SK-N-SH (cell line): ENCODE measurements at regions not wholly inside any gene's neighbourhood (a gene's known extent, or its start where the extent isn't known, plus 50 kb on each side); places are given as distances from the start of the nearest gene placed in this dataset.

Experiments used
- CTCF ChIA-PET: fragments of 300-600, 350-600 bp; formaldehyde crosslinking; extraction: SDS; loops from one replicate; lab custom pipeline; 2021; lab: Yijun Ruan, JAX
- POLR2A ChIA-PET: fragments of 350-600 bp; sonication (Branson Sonifier 250); formaldehyde crosslinking; extraction: SDS; loops from one replicate; lab custom pipeline; 2020; ENCODE audit warnings: antibody characterized with exemption, inconsistent platforms; lab: Yijun Ruan, JAX
- DNase-seq: peaks from one replicate; pipeline ENCODE4 v3.0.0; 2012
- H2AFZ ChIP-seq: fragments of 200-600 bp; sonication (generic); 2 replicates; pipeline ENCODE4 v1.8.1; 2016; ENCODE audit warnings: antibody characterized with exemption, mild to moderate bottlenecking, low read depth
- H3F3A ChIP-seq: fragments of 200-600 bp; sonication (generic); replicated peaks from 2 replicates; pipeline ENCODE3; 2016; ENCODE audit warnings: antibody characterized with exemption, mild to moderate bottlenecking; ENCODE audit not compliant: insufficient read depth
- H3K27ac ChIP-seq, 2 experiments: fragments of 200-500 bp in 1 of 2; fragments of 200-600 bp in 1 of 2; sonication (Bioruptor generic) in 1 of 2; sonication (generic), shearing (Covaris generic) in 1 of 2; 2 replicates each; pipeline versions ENCODE4 v1.5.1 to v1.6.1; 2014 to 2016; ENCODE audit warnings: low read depth in 2 of 2, inconsistent platforms in 1 of 2, low read length in 1 of 2, mild to moderate bottlenecking in 1 of 2, mixed read lengths in 1 of 2
- H3K27me3 ChIP-seq: fragments of 200-600 bp; sonication (generic), shearing (Covaris generic); 2 replicates; pipeline ENCODE4 v1.6.1; 2016; ENCODE audit warnings: mixed run types; ENCODE audit not compliant: insufficient read depth
- H3K36me3 ChIP-seq, 2 experiments: fragments of 200-500 bp in 1 of 2; fragments of 200-600 bp in 1 of 2; sonication (Bioruptor generic) in 1 of 2; sonication (generic) in 1 of 2; replicated peaks in 1 of 2; 2 replicates each; pipeline versions ENCODE3 to v1.5.1; 2014 to 2016; ENCODE audit warnings: low read length in 1 of 2, mild to moderate bottlenecking in 1 of 2; ENCODE audit not compliant: insufficient read depth in 2 of 2, control insufficient read depth in 1 of 2
- H3K4me1 ChIP-seq, 2 experiments: fragments of 200-500 bp in 1 of 2; fragments of 200-600 bp in 1 of 2; sonication (Bioruptor generic) in 1 of 2; sonication (generic), shearing (Covaris generic) in 1 of 2; 2 replicates each; pipeline versions ENCODE4 v1.5.1 to v1.6.1; 2014 to 2016; ENCODE audit warnings: low read depth in 1 of 2, low read length in 1 of 2, mixed run types in 1 of 2; ENCODE audit not compliant: insufficient read depth in 2 of 2, control insufficient read depth in 1 of 2
- H3K4me2 ChIP-seq: fragments of 200-600 bp; sonication (generic), shearing (Covaris generic); 2 replicates; pipeline ENCODE4 v1.6.1; 2017; ENCODE audit warnings: mixed run types
- H3K4me3 ChIP-seq, 2 experiments: fragments of 200-500 bp in 1 of 2; fragments of 200-600 bp in 1 of 2; sonication (Bioruptor generic) in 1 of 2; sonication (generic), shearing (Covaris generic) in 1 of 2; 2 replicates each; pipeline versions ENCODE4 v1.5.1 to v1.8.1; 2014 to 2016; ENCODE audit warnings: low read depth in 2 of 2, inconsistent platforms in 1 of 2, low read length in 1 of 2, mild to moderate bottlenecking in 1 of 2, mixed read lengths in 1 of 2, moderate library complexity in 1 of 2
- H3K79me2 ChIP-seq: fragments of 200-600 bp; sonication (generic); 2 replicates; pipeline ENCODE4 v1.8.1; 2017; ENCODE audit warnings: mild to moderate bottlenecking; ENCODE audit not compliant: insufficient read depth
- H3K9ac ChIP-seq: fragments of 200-600 bp; sonication (generic); 2 replicates; pipeline ENCODE4 v1.6.1; 2017; ENCODE audit warnings: mixed run types
- H3K9me2 ChIP-seq: fragments of 200-600 bp; sonication (generic); 2 replicates; pipeline ENCODE4 v1.6.1; 2017; ENCODE audit warnings: mixed run types
- H3K9me3 ChIP-seq: fragments of 200-600 bp; sonication (generic); 2 replicates; pipeline ENCODE4 v1.6.1; 2017; ENCODE audit warnings: mixed run types, mild to moderate bottlenecking, moderate library complexity
- H4K20me1 ChIP-seq: fragments of 200-600 bp; sonication (generic); 2 replicates; pipeline ENCODE4 v1.6.1; 2017; ENCODE audit warnings: mild to moderate bottlenecking, mixed run types; ENCODE audit not compliant: insufficient read depth
- CHD2 ChIP-seq: fragments of 150-350 bp; IDR thresholded peaks from 2 replicates; pipeline ENCODE4 v1.6.1; 2018; ENCODE audit warnings: low read length; ENCODE audit not compliant: partially characterized antibody
- EP300 ChIP-seq, 2 experiments: IDR thresholded peaks; 2 replicates each; pipeline versions ENCODE4 v1.4.0 to v1.6.1; 2012; ENCODE audit warnings: borderline replicate concordance in 1 of 2, low read depth in 1 of 2, low read length in 1 of 2
- FOXJ3 ChIP-seq: sonication (generic); formaldehyde crosslinking; IDR thresholded peaks from 2 replicates; pipeline ENCODE4 v1.5.1; 2020; ENCODE audit warnings: mild to moderate bottlenecking, missing genetic modification reagents
- GABPA ChIP-seq: IDR thresholded peaks from 2 replicates; pipeline ENCODE4 v1.4.0; 2012; ENCODE audit warnings: low read depth, mild to moderate bottlenecking
- GATA2 ChIP-seq: sonication (generic); formaldehyde crosslinking; IDR thresholded peaks from 2 replicates; pipeline ENCODE4 v1.5.0; 2020; ENCODE audit warnings: mild to moderate bottlenecking, missing genetic modification reagents
- JUND ChIP-seq: IDR thresholded peaks from 2 replicates; pipeline ENCODE4 v1.4.0; 2012
- MEF2A ChIP-seq: IDR thresholded peaks from 2 replicates; pipeline ENCODE4 v1.4.0; 2012; ENCODE audit warnings: low read depth, borderline replicate concordance
- NFIC ChIP-seq: IDR thresholded peaks from 2 replicates; pipeline ENCODE4 v1.4.0; 2012; ENCODE audit warnings: borderline replicate concordance
- SMC3 ChIP-seq: IDR thresholded peaks from 2 replicates; pipeline ENCODE4 v1.6.1; 2012; ENCODE audit warnings: low read depth, low read length, improper control_type of control experiment
- TCF12 ChIP-seq: IDR thresholded peaks from 2 replicates; pipeline ENCODE4 v1.4.0; 2012
- TEAD4 ChIP-seq: IDR thresholded peaks from 2 replicates; pipeline ENCODE4 v1.4.0; 2012; ENCODE audit warnings: mild to moderate bottlenecking, borderline replicate concordance; ENCODE audit not compliant: insufficient read depth
- YY1 ChIP-seq: IDR thresholded peaks from 2 replicates; pipeline ENCODE4 v1.4.0; 2012; ENCODE audit warnings: low read depth, mild to moderate bottlenecking
- WGBS: methylation state at CpG from one replicate; pipeline ENCODE4 v1.1.6; 2017; ENCODE audit warnings: low lambda C conversion rate; 5-methylcytosine and 5-hydroxymethylcytosine counted together
- TF ChIP-seq, protein P1 (sequence below): IDR thresholded peaks from 2 replicates; pipeline ENCODE4 v1.4.0; 2012; ENCODE audit warnings: low read depth
- TF ChIP-seq, protein P2 (sequence below): fragments of 200-600 bp; sonication (generic); IDR thresholded peaks from 2 replicates; pipeline ENCODE4 v1.6.1; 2017; ENCODE audit warnings: antibody characterized with exemption, mild to moderate bottlenecking, moderate library complexity
- TF ChIP-seq, protein P3 (sequence below): IDR thresholded peaks from 2 replicates; pipeline ENCODE4 v1.4.0; 2012; ENCODE audit warnings: low read depth, borderline replicate concordance
- TF ChIP-seq, protein P4 (sequence below): IDR thresholded peaks from 2 replicates; pipeline ENCODE4 v1.4.0; 2012; ENCODE audit warnings: low read depth, borderline replicate concordance
- TF ChIP-seq, protein P5 (sequence below): fragments of 150-350 bp; IDR thresholded peaks from 2 replicates; pipeline ENCODE4 v1.6.1; 2016; ENCODE audit warnings: mild to moderate bottlenecking, low read depth, low read length
- TF ChIP-seq, protein P6 (sequence below): IDR thresholded peaks from 2 replicates; pipeline ENCODE4; 2012

DNA sequence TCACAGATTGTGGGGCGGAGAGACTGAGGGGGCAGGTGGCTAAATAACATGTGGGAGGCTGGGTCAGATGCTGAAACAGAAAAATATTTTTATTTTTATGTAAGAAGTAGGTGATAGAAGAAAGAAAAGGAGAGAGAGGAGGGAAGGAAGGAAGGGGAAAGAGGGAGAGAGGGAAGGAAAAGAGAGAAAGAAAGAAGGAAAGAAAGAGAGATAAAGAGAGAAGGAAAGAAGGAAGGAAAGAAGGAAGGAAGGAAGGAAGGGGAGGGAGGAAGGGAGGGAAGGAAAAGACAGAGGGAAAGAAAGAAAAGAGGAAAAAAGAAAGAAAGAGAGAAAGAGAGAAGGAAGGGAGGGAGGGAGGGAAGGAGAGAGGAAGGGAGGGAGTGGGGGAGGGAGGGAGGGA lies 224.9 kb downstream of the UQCRFS1 start (continued):
- no peak for TF ChIP-seq TEAD4
- TF ChIP-seq, protein P1, sequence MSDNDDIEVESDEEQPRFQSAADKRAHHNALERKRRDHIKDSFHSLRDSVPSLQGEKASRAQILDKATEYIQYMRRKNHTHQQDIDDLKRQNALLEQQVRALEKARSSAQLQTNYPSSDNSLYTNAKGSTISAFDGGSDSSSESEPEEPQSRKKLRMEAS, result no peak
- TF ChIP-seq MEF2A, result no peak
- TF ChIP-seq, protein P2, sequence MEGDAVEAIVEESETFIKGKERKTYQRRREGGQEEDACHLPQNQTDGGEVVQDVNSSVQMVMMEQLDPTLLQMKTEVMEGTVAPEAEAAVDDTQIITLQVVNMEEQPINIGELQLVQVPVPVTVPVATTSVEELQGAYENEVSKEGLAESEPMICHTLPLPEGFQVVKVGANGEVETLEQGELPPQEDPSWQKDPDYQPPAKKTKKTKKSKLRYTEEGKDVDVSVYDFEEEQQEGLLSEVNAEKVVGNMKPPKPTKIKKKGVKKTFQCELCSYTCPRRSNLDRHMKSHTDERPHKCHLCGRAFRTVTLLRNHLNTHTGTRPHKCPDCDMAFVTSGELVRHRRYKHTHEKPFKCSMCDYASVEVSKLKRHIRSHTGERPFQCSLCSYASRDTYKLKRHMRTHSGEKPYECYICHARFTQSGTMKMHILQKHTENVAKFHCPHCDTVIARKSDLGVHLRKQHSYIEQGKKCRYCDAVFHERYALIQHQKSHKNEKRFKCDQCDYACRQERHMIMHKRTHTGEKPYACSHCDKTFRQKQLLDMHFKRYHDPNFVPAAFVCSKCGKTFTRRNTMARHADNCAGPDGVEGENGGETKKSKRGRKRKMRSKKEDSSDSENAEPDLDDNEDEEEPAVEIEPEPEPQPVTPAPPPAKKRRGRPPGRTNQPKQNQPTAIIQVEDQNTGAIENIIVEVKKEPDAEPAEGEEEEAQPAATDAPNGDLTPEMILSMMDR, result no peak
- no peak for TF ChIP-seq TCF12
- no peak for TF ChIP-seq FOXJ3 (CRISPR knock-in tag)
- TF ChIP-seq YY1, result no peak

DNA sequence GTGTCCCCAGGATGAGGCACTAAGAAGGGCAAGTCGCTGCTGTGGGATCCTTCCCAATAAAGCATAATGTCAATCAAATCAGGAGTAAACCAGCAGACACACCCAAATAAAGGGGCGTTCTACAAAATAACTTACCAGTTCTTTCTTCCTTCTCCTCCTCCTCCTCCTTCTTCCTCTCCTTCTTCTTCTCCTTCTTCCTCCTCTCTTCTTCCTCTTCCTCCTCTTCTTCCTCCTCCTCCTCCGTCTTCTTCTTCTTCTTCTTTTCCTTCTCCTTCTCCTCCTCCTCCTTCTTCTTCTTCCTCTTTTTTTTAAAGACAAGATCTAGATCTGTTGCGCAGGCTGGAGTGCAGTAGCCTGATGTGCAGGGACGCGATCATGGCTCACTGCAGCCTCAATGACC lies 225.8 kb downstream of the UQCRFS1 start:
- ChIA-PET CTCF (no interaction called here), POLR2A (no interaction called here)
- H2AFZ ChIP-seq, result no peak overlapping the region
- no peak overlapping the region for H3K9ac ChIP-seq
- H3K9me3 ChIP-seq, result no peaks in the 10 kb centered on the region
- 14% methylated on average over 6 of the region's 6 CpGs for WGBS
- no peaks in the 10 kb centered on the region for H3F3A ChIP-seq
- no peaks in the 10 kb centered on the region for H4K20me1 ChIP-seq
- H3K36me3 ChIP-seq, result no peaks in the 10 kb centered on the region
- no peak overlapping the region for H3K27ac ChIP-seq
- no peak for DNase-seq
- no peaks in the 10 kb centered on the region for H3K9me2 ChIP-seq
- peaks cover 13% of the 10 kb centered on the region; the same call in 1 of the 2 replicates for H3K27me3 ChIP-seq
- H3K4me1 ChIP-seq, result no peaks in the 10 kb centered on the region
- TF ChIP-seq NFIC (no peak), GABPA (no peak), TCF12 (no peak)
- TF ChIP-seq, protein P3, sequence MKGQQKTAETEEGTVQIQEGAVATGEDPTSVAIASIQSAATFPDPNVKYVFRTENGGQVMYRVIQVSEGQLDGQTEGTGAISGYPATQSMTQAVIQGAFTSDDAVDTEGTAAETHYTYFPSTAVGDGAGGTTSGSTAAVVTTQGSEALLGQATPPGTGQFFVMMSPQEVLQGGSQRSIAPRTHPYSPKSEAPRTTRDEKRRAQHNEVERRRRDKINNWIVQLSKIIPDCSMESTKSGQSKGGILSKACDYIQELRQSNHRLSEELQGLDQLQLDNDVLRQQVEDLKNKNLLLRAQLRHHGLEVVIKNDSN, result no peak
- TF ChIP-seq, protein P4, sequence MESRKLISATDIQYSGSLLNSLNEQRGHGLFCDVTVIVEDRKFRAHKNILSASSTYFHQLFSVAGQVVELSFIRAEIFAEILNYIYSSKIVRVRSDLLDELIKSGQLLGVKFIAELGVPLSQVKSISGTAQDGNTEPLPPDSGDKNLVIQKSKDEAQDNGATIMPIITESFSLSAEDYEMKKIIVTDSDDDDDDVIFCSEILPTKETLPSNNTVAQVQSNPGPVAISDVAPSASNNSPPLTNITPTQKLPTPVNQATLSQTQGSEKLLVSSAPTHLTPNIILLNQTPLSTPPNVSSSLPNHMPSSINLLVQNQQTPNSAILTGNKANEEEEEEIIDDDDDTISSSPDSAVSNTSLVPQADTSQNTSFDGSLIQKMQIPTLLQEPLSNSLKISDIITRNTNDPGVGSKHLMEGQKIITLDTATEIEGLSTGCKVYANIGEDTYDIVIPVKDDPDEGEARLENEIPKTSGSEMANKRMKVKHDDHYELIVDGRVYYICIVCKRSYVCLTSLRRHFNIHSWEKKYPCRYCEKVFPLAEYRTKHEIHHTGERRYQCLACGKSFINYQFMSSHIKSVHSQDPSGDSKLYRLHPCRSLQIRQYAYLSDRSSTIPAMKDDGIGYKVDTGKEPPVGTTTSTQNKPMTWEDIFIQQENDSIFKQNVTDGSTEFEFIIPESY, result no peak
- H3K4me2 ChIP-seq, result no peak overlapping the region
- no peaks in the 10 kb centered on the region for H3K79me2 ChIP-seq
- H3K4me3 ChIP-seq, result no peak overlapping the region

DNA sequence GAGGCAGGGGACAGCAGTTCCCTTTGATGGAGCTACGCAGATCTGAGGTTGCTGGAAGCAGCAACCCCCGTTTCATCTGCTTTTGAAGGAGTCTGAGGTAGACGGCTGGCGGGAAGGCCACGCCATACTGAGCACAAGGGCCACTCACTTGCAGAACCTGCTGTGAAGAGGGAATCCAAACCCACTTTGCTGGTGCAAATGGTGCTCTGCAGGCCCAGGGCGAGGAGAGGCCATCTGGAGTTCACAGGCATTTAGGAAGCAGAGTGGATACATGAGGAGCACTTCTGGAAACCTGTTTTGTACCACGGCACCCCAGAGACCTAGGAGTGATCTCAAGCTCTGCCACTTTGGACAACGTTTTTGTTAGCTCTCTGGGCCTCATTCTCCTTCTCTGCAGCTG lies 227.8 kb downstream of the UQCRFS1 start:
- POLR2A ChIA-PET, result no interaction called here
- 10% methylated on average over 7 of the region's 8 CpGs for WGBS
- no peaks in the 10 kb centered on the region for H3K36me3 ChIP-seq
- no peak for DNase-seq
- TF ChIP-seq GATA2 (CRISPR knock-in tag) (no peak), SMC3 (no peak), TCF12 (no peak), CHD2 (no peak), GABPA (no peak), JUND (no peak), EP300 (IDR thresholded peaks at IDR 0.05; ENCODE audit: borderline replicate concordance in 1 of 2, low read depth in 1 of 2, low read length in 1 of 2) (no peak)
- TF ChIP-seq, protein P5, sequence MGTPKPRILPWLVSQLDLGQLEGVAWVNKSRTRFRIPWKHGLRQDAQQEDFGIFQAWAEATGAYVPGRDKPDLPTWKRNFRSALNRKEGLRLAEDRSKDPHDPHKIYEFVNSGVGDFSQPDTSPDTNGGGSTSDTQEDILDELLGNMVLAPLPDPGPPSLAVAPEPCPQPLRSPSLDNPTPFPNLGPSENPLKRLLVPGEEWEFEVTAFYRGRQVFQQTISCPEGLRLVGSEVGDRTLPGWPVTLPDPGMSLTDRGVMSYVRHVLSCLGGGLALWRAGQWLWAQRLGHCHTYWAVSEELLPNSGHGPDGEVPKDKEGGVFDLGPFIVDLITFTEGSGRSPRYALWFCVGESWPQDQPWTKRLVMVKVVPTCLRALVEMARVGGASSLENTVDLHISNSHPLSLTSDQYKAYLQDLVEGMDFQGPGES, result no peak
- TF ChIP-seq, protein P6, sequence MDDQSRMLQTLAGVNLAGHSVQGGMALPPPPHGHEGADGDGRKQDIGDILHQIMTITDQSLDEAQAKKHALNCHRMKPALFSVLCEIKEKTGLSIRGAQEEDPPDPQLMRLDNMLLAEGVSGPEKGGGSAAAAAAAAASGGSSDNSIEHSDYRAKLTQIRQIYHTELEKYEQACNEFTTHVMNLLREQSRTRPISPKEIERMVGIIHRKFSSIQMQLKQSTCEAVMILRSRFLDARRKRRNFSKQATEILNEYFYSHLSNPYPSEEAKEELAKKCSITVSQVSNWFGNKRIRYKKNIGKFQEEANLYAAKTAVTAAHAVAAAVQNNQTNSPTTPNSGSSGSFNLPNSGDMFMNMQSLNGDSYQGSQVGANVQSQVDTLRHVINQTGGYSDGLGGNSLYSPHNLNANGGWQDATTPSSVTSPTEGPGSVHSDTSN, result no peak
- TF ChIP-seq, all 33 proteins: peak for 0
- H3K9me3 ChIP-seq, result no peaks in the 10 kb centered on the region
- no peaks in the 10 kb centered on the region for H3K9me2 ChIP-seq
- H3F3A ChIP-seq, result no peaks in the 10 kb centered on the region
- H3K27ac ChIP-seq, result no peak overlapping the region
- H3K4me1 ChIP-seq, result no peaks in the 10 kb centered on the region
- no peaks in the 10 kb centered on the region for H4K20me1 ChIP-seq
- no peak overlapping the region for H3K4me2 ChIP-seq
- no peak overlapping the region for H3K4me3 ChIP-seq
- no peak overlapping the region for H3K9ac ChIP-seq
- H3K79me2 ChIP-seq, result no peaks in the 10 kb centered on the region
- CTCF ChIA-PET, result no interaction called here
- H3K27me3 ChIP-seq, result peaks cover 13% of the 10 kb centered on the region; the same call in 1 of the 2 replicates
- H2AFZ ChIP-seq, result no peak overlapping the region
